Muscle of arm (tissue), 1 donor: ENCODE measurements at regions not wholly inside any gene's neighbourhood (a gene's known extent, or its start where the extent isn't known, plus 50 kb on each side); places are given as distances from the start of the nearest gene placed in this dataset.

Experiments used
- DNase-seq: peaks from one replicate; pipeline ENCODE4 v3.0.0-alpha.2; 2013

DNA sequence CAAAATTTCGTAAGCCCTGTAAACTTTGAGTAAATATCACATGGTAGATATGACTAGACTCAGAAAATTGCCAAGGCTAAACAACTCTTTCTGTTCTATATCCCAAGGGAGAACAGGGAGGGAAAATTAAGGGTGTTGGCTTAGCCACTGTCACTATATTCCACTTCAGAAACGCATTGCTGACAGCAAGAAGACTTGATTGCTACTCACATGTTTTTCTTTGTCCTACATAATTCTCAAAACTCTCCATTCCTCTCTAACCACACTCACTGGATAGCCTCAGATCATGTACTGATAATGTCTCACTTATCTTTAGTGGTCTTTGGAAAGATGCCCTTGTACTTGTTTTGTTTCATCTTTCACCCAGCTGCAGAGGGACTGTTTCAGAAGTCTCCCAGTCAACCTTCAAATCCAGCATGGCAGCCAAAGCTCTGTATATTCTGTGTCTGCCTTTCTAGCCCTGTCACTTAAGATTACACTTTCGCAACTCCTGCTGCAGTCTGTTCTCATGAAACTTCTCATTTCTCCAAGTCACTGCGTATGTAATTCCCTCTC, 582.4 kb upstream of the FZD8 start:
- no peak for DNase-seq

DNA sequence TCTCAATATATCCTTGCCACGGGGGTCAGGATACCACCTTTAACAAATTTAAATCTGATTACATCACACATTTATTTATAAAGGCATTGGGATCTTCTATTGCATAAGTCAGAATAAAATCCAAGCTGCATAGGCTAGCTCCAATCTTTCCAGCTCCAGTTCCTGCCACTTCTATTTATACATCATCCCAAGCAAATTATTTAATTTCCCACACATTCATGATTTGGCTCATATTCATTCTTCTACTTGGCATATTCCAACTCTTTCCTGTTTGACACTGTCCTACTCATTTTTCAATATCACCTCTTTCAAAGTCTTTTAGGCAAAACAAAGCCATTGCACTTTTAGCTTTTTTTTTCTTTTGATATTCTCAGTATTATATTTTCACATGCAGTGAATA, 579.0 kb upstream of the FZD8 start:
- peak; percentile 21 for DNase-seq

DNA sequence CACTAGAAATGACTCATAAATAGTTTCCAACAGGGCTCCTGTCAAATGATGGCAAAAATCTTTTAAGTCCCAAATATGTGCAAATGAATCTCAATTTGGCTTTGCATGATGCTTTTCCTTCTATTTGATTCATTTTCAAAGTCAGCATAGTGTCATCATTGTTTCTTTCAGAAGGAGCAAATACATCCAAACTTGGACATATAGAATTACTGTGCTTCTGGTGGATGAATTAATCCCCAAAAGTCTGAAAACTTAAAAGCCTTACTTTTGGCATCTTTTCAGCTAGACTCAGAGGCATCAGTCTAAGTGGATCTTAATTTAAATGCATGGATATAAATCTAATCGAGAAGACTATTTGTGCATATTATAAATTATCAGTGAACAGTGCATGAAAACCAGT, 578.1 kb upstream of the FZD8 start:
- DNase-seq: peak; percentile 18

DNA sequence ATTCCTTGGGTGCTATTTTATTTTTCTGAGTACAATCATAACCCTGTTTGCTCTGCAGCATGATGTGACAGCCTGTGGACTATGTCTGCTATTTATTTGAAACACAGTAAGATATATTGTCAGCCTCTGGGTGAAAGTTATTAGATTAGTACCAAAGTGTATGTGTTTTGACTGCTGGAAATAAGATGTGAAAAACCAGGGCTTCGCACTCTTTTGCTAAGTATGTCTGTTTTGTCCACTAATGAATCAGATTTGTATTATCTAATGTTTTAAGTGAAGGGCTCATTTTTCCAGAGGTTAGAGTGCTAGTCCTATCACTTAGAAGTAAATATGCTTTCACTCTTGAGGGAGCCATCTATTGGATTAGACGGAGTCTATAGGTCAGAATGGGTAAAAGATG, 569.8 kb upstream of the FZD8 start:
- DNase-seq: no peak

DNA sequence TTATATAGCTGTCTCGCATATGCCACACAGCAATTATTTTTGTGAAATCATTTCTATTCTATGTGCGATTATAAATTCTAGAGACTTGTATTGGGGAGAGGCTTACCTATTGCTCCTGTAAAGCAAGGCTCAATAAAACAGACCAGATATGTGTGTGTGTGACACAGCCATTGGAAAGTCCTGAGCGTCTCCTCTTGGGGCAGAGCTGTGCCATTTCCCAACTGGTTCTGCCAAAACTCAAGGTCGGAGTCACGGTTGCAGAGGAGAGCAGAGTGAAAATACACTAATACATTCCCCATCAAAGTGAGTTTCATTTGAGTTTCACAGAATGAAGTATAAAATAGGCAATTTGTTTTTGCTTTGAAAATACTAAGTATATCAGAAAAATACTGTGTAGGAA, 567.4 kb upstream of the FZD8 start:
- DNase-seq: no peak

DNA sequence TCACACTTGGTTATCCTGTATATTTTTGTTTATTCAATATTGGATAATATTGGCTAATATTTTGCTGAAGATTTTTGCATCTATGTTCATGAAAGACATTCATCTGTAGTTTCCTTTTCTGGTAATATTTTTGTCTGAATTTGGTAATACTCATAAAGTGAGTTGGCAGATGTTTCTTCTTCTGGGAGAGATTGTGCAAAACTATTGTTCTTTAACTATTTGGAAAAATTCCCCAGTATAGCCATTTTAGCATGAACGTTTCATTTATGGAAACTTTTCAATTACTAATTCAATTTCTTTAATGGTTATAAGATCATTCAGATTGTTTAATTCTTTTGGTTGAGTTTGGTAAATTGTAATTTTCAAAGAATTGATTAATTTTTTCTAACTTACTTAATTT, 560.8 kb upstream of the FZD8 start:
- DNase-seq: no peak

DNA sequence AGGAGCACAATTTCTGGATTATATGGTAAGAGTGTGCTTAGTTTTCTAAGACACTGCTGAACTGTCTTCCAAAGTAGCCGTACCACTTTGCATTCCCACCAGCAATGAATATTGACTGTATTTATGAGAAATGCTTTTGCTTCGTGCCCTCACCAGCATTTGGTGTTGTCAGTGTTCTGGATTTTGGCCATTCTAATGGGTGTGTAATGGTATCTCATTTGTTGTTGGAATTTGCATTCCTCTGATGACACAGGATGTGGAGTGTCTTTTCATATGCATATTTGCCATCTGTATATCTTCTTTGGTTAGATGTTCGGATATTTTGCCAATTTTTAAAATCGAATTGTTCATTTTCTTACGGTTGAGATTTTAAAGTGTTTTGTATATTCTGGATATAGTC, 558.5 kb upstream of the FZD8 start:
- no peak for DNase-seq

DNA sequence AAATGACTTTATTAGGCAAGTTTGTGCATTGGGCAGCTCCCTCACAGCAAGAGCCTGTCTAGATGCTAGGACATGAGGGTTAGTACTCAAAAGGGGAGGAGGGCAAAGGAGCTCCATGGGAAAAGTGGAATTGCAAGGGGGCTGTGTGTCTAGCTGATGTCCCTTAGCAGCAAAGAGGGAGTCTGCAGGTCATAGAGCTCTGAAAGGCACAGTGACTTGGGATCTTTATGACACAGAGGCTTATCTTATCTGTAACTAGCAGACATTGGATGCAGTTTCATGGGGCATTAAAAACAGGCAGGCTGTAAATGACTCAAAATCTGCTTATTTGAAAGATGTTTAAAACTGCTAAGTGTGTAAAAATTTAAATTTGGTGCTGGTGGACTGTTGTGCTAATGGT, 556.2 kb upstream of the FZD8 start:
- no peak for DNase-seq

DNA sequence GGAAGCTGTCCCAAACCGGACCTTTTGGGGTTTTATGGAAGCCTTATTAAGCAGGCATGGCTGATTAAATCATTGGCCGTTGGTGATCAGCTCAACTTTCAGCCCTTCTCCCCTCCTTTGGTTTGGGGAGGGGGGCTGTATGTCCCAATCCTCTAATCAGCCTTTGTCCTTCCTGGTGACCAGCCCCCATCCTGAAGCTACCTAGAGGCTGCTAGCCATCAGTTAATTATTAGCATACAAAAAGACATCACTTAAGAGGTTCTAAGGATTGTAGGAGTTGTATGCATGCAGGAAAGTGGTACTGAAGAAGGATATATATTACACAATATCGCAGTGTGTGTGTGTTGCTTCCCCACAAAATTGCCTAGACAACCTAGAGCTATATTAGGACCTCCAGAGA, 553.3 kb upstream of the FZD8 start:
- DNase-seq: no peak

DNA sequence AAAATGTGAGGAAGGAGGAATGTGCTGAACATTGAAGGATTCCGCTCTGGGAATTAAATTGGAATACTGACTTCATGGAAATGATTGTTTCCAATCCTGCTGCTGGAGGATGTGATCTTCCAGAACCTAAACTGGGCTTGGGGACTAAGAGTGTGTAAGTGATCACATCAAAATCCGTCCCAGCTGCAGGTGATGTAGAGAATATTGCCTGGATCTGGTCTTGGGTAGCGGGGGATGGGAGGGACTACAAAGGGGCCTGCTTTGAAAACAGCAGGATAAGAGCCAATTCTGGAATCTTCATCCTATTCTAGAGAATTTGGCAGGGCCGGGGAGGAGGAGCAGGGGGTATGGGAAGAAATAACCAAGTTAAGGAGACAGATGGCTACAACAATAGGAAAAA, 552.2 kb upstream of the FZD8 start:
- peak; percentile 59 for DNase-seq

DNA sequence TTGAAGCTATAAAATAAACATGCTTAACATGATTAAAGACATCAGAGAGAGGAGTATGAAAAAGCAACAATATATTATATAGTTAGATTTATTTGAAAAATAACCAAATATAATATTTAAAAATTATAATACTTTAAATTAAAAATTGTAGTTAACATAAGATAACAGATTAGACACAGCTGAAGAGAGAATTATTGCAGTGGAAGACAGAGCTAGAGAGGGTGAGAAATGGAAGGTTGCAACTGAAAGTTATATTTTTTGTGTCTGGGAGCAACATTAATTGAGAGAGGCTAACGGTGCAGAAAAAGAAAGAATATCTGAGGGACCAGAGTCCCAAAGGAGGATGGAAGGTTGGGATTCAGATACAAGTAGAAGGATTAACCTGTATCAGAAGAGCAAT, 548.9 kb upstream of the FZD8 start:
- no peak for DNase-seq

DNA sequence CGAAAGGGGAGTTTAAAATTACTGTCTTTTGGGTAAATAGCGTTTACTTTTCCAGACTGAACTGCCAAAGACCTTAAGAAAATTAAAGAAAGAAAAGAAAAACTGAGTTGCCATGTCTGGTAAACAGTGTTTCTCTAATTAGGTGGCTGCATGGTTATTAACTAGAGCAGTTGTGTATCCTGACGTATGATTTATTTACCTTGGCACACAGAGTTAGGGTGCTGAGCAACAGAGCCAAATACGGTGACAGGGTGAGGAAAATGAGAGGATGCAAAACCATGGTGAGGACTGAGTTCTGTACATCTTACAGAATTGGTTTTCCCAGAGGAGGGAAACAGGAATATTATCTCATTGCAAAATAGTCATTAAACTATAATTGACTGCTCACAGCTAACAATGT, 546.4 kb upstream of the FZD8 start:
- no peak for DNase-seq

DNA sequence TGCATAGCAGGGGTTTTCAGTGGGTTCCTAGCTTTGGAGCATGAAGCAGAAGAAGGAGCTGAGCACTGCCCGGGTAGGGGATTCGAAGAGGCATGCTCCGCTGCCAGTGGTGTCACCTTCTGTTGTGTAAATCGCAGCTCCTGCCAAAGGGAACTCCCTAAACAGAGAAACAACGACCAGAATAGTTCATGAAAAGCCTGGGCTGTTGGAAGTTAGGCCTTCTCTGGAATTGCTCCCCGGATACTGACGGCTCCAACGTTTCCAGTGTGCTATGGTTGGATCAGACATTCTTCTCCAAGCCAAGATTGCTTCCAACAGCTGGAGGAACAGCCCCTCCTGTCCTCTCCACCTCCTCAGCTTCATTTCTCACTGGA, 546.0 kb upstream of the FZD8 start:
- peak; percentile 87 for DNase-seq

DNA sequence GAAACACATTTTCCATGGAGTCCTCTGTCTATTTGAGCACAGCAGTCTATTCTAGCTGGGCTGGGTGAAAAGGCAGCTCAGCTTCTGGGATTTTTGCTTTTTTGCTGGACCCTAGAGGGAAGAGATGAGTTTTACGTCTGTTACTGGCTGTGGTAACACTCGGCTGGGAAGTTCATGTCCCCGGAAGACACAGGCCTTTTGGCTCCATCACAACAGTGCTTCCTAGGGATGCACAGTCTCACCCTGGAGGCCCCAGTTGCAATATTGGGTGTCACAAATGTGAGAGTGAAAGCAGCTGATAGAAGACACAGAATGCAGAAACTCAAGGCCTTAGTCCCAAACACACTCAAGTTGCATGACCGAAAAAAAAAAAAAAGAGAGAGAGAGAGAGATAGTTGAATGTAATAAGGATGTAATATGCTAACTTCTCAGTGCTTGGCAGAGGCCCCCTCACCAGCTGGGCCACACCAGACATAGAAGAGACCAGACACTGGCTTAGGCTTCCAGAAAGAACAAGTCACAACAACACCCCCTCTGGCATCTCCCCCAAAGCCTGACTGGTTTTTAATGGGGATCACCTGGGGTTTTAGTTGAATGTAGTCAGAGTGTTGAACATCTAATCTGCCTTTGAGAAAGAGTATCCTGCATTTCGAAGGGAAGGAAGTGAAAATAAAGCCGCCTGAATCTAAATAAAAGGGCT, 545.4 kb upstream of the FZD8 start:
- DNase-seq: peak; percentile 73

DNA sequence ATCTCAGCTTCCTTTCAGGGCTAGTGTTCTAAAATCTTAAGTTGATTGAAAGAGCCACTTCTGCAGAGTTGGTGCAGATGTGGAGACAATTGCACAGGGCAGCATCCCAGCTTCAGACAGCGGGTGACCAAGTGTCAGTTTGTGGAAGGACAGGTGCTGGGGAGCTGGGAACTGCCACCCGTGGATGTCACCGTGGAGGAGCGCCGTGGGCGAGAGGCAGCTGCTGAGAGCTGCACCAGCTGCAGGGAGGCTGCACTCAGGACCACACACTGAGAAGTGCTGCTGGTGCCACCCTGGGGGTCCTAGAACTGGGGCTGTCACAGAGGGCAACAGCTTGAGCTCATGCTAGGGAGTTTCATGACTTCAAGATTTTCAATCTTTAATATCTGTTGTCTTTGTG, 543.0 kb upstream of the FZD8 start:
- no peak for DNase-seq

DNA sequence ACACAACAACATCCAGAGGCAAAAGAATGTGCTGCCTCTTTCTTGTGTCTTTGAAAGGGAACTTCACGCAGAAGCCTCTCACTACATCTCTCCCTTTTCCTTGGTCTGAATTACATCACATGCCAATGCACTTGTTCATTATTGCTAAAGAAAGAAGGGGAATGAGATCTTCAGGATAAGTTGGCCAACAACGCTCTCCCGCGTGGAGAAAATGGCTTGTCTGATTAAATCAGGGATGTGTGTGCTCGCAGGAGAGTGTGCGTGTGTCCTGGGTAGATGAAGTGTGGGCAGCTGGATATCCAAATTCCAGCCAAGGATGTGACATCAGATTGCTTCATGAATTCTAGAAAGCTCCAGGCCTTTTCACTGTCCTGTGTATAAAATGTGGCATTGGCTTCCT, 541.6 kb upstream of the FZD8 start:
- no peak for DNase-seq

DNA sequence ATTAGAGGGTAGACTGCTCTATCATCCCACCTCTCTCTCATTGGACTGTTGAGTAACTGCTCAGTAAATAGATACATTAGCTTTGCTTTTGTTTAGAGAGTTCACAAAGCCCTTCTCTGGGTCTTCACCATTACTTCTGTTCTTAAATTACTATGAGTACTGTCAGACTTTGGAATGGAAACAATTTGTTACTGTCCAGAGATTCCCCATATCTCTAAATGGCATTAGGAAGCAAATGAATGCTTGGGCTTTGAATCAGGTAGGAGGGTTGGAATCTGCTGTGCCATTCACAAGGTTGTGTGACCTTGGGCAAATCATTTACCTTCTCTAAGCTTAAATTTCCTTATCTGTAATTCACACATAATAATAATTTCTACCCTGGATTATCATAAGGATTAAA, 541.0 kb upstream of the FZD8 start:
- no peak for DNase-seq

DNA sequence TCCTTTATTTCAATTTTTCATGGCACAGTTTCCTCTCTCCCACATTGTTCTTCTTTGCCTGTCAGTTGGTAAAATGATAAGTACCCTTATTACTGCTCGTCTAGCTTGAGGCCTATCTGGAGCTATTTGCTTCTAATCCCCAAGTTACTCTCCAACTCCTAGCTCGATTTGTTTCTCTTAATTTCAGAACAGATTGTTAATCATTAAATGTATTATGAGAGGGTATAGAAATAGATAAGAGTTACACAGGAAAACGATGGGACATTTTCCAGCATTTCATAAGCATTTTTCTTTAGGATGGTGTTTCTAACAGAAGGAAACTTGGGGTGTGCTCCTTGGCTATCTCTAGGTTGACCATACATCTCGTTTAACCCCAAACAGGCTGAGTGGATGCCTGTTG, 540.5 kb upstream of the FZD8 start:
- no peak for DNase-seq

DNA sequence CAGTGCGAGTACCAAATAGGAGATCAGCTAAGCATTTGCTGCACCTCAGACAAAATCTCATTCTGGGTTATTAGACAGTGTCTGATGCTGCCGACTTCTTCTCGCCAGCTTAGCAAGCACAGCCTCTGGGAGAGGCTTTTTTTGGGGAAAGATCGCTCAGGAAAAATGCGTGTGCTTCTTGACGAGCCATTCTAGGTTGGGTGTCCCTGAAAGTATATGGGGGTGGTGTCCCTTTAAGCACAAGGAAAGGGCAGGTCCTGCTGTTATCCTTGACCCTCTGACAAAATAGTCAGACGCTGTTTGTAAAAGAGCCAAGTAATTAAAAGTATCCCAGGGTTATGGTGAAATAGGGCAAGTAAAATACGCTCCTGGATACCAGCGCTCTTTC, 540.1 kb upstream of the FZD8 start:
- DNase-seq: no peak

DNA sequence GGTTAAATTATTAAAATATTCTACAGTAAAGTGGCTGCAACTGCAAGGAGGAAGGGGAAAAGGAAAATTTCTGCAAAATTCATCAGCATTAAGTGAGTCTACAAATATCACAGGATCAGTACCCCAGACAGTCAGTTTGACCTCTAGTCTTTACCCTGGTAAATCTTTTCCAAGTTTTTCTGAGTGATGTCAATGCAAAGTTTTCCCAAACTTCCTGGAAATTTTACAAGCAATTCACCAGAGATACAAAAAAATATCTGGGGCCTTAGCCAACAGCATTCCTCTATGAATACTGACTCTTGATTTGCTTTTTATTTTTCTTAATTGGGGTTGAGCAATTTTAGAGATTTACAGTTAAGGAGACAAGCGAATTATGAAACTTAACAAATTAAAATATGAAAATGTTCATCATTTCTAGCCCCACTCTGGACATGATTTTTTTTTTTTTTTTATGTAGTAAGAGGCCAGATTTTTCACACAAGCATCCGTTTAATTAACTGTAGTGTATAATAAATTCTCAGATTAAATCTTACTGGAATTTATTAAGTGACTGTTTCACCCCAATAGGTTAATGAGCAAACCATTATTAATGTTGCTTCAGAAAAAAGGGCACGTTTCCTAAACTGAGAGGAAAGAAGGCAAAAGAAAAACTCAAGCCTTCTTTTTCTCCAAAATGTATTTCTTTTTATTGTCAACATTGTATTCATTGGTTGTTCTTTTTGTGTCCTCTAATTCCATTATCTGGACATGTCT, 539.5 kb upstream of the FZD8 start:
- peak; percentile 76 for DNase-seq

DNA sequence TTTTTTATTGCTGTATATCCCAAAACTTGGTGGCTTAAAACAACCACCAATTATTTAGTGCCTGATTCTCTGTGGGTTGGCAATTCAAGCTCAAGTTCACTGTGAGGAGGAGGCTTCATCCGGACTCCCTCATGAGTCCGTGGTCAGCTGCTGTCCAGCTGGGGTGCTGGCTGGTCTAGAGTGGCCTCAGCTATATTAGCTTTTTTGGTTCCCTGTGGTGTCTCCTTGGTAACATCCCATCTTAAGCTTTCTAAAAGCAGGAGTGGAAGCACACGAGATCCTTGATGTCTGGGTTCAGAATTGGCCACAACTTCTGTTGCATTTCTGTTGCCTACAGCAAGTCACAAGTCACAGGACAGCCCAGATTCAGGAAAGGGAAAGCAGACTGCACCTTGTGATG, 536.5 kb upstream of the FZD8 start:
- DNase-seq: no peak

DNA sequence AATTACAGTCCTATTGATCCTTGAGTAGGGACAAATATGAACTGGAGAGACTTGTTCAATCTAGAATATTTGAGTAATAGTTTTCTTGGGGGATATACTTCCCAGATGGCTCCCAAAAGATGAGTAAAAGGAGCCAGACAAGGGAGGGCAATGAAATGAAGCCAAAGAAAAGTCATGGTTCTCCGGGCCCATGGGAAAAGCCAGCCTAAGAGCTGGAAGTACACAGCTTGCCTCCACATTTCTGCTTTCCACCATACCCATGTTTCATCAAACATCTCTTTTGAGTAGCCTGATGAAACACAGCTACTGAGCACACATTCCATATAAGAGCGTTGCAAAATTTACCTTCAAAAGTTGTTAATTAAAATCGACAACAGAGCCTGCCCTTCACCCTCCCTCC, 535.0 kb upstream of the FZD8 start:
- no peak for DNase-seq

DNA sequence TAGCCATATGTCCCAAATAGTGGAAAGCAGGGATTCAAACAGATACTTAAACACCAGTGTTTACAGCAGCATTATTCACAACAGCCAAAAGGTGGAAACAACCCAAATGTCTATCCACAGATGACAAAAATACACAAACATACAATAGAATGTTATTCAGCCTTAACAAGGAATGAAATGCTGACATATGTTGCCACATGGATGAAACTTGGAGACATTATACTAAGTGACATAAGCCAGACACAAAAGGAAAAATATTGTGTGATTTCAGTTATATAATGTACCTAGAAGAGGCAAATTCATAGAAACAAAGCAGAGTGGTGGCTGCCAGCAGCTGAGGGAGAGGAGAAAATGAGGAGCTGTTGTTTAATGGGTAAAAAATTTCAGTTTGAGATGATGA, 533.9 kb upstream of the FZD8 start:
- DNase-seq: no peak

DNA sequence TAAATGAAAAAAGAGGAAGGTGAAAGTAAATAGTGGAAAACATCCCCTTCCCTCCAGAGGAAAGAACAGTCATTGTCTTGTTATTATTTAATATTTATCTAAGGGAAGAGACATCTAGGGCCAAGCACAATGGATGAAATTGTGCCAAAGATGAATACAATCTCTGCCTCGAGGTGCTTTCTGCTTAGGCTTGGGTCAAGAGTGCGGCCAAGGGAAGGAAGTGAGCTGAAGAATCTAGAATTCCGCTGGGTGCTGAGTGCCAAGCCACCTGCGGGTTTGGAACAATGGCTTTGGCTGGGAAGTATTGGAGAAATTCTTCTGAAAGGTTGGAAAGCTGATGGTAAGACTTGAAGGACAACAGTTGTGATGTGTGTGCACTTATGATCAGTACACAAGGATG, 531.3 kb upstream of the FZD8 start:
- no peak for DNase-seq
